GM12878 (cell line): ENCODE measurements at regions not wholly inside any gene's neighbourhood (a gene's known extent, or its start where the extent isn't known, plus 50 kb on each side); places are given as distances from the start of the nearest gene placed in this dataset.

ENCODE experiments used
- CBX5 ChIP-seq: sonication (generic); IDR thresholded peaks from 2 replicates; pipeline ENCODE4 v1.6.1; 2016; ENCODE audit warnings: low read depth, moderate library complexity, mild to moderate bottlenecking, inconsistent platforms
- POLR2A ChIP-seq: IDR thresholded peaks from 2 replicates; pipeline ENCODE4 v1.6.1; 2011; ENCODE audit warnings: low read depth, mild to moderate bottlenecking, low read length

GRCh38 chr21:35476621-35477395, 427.7 kb upstream of the RUNX1 start:
- no peak for TF ChIP-seq POLR2A
- no peak for TF ChIP-seq CBX5
